Activated gamma-delta T cell treated with anti-CD3 and anti-CD28 coated beads, Interleukin-2, amount 50 U/mL, for 16 hours (primary cell): ENCODE measurements at regions not wholly inside any gene's neighbourhood (a gene's known extent, or its start where the extent isn't known, plus 50 kb on each side); places are given as distances from the start of the nearest gene placed in this dataset.

Experiments
- DNase-seq: peaks from one replicate; pipeline ENCODE4 v3.0.0-alpha.2; 2020; ENCODE audit warnings: low read depth

DNA sequence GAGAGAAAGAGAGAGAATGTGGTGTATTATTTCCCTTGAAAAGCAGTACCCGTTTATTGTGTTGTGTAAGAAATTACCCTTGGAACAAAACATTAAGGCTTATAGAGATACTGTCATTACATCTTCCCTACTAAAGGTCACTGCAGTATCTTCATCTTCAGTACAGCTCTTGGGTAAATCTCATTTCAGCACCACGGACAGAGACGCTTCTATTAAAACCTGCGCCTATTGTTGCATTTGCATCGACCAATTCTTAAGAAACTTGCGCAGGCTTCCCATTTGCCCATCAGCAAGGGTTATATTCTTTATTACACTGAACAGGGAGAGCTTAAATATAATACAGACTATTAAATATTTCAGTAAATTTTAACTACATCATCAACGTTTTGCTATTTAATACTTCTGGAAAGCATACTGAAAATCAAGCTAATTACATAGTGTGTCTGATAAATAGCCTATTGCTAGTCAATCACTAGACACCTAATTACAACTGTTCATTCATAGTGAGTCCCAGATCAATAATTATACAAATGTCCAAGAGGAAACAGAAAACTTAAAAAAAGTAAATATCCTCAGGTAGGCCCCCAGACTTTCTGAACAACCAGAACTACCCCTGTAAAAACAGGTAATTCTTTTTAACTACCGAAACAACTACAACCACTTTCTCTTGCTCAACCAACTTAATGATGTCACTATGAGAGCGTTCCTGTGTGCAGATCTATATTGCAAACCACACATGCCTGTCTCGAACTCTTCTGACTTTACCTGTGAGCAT is 350.6 kb downstream of the LIG4 start:
- DNase-seq: no peak

DNA sequence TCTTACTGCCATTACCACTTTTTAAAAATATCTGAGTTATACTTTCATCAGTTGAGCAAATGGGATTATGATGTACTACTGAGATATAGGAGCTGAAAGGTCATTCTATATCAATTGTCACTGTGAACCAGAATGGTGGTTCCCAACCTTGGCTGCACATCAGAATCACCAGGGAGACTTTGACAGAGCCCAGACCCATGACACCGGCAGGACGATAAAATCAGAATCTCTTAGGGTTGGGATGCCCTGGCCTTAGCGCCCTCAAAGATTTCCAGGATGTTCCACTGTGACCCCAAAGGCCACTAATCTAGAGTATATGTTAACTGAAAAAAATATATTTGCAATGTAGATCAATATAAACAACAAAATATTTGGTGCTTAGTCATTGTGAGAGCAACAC is 355.1 kb downstream of the LIG4 start:
- no peak for DNase-seq

GRCh38 chr13:107854880-107855279 is 360.5 kb downstream of the LIG4 start:
- no peak for DNase-seq

- DNase-seq: no peak
Measured at GRCh38 chr13:107852072-107852471, 363.3 kb downstream of the LIG4 start.

- no peak for DNase-seq
Measured at GRCh38 chr13:107851670-107852069, 363.7 kb downstream of the LIG4 start.

- no peak for DNase-seq
Measured at GRCh38 chr13:107847406-107847805, 367.9 kb downstream of the LIG4 start.

DNA sequence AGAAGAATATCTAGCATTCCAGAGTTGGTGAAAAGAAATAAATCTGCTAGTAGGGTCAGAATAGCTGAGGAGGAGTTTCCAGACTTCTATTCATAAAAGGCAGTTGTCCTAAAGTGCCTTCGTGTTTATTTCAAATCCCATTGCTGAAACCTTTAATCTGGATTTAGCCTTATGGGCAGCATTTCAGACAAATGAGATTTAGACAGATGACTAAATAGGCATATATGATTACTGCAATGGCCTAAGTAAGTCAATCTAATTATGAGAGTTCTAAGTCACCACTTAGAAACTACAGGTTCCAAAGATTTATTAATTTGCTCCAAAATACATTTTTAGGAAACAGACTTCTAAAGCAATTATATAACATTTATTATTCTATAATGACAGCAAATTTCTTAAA is 368.7 kb downstream of the LIG4 start:
- DNase-seq: no peak

- DNase-seq: no peak
Measured at GRCh38 chr13:107845911-107846310, 369.4 kb downstream of the LIG4 start.

DNA sequence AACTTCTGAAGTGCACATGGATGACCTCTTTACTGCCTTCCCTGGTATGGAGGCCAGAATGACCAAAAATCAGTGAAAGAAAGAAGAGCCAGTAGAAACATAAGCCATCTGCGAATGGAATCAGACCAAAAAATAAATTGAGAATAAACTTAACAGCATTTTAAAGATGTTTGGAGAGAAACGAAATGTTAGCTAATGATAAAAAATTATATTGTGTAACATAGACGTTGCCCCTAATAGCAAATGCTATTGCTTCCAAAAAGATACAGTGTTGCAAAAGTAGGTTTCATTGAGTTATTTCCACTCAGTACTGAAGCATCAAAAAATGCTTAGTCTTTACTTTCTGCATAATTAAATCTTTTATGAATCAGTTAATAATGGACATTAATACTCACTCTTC is 371.7 kb downstream of the LIG4 start:
- no peak for DNase-seq

DNA sequence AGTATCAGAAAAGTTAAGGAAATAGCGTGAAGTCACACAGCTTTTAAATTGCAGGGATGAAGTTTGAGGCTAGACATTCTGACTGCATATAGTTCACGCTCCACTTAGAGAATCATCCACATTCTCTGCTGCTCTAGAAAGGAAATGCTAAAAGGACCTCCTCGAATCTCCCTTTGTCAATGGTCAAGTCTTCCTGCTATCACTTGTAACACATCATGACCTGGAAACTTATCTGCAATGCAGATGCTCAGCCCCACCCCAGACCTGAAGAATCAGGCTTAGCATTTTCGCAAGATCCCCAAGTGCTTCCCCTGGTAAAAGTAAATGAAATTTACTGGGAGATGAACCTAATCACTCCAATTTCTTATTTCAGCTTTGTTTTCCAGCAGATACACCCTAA is 372.1 kb downstream of the LIG4 start:
- no peak for DNase-seq

GRCh38 chr13:107842562-107843180 is 372.7 kb downstream of the LIG4 start:
- no peak for DNase-seq

GRCh38 chr13:107838588-107839161 is 376.7 kb downstream of the LIG4 start:
- DNase-seq: no peak

DNA sequence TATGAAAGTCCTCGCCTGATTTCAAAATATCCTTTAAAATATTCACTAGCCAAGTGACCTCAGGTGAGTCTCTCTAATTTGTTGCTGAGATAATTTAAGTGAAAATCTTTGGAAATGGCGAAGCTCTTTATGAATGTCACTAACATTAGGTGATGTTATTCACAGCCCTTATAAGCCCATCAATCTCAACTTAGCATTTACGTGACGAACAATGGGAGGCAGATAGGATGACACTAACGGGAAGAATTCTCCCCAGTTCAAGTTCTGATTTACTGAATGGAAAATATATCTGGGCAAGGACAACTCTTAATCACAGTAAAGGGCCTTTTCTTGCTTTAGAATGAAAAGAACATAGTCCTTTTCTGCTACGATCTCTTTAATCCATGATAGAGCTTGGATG is 378.7 kb downstream of the LIG4 start:
- no peak for DNase-seq

DNA sequence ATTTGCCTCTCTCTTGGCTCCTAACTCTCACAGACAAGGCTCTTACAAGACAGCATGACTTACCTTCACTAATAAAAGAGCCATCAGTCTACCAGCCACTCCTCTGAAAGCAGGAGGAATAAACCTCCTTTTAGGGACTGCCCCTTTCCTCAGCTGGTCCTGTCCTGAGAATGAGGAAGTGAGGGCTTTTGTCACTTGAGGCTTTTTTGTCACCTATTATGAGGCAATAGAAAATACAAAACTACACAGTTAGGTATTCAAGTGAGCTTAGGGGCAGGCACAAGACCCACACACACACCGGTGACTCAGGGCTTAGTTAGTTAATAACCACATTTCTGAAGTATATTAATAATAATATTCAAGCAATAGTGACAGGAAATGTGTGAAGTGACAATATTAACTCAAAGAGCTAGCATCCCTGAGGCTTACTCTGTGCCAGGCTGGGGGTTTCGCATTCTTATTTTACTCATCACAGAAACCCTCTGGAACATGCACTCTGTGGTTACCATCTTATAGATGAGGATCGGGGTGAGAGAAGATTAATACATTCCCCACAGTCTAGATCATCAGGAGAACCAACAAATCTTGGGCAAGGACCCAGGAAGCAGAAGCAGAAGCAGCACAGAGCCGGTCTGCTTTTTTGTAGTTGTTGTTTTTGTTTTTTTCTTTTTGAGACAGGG is 379.9 kb downstream of the LIG4 start:
- no peak for DNase-seq

GRCh38 chr13:107834717-107835116 is 380.6 kb downstream of the LIG4 start:
- DNase-seq: no peak

GRCh38 chr13:107834281-107834680 is 381.1 kb downstream of the LIG4 start:
- DNase-seq: no peak

DNA sequence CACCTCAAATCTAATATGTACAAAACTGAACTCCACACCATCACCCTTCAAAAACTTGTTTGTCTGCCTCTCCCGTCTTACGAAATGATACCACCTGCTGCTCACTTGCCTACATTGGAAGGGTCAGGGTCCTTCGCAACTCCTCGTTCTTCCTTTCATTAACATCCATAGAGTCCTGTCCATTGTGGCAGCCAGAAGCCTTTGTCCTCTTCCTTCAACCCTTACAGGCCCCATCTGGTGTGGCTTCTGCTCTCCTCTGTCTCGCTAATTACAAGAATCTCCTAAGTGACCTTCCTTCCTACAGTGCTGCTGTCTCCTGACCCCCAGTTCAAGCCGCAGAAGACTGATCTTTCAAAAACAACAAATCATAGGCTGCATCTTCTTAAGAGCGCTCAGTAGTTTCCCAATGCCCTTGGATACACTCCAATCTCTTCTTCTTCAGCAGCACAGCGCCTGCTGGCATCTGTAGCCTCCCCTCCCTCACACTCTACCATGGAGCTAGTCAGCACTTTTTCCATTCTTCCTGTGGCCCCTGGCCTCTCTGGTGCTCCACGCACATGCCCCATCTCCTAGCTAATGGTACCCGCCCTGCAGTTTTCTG is 382.7 kb downstream of the LIG4 start:
- no peak for DNase-seq

DNA sequence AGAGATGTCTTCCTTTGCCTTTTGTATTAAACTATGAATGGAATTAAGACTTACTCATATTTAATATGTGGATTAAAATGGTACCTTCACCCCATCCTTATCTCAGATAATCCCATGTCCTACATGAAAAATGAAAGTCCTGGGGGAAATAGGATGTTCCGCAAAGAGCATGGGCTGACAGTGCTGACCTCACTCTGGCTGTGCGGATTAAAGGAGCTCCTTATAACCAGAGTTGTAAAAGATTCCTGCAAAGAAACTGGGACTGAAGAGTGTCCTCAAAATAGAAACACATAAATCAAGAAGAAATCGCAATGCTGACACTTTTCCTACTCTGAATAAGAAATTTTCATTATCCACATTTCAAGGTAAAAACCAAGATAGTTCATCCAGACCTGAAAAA is 384.5 kb downstream of the LIG4 start:
- no peak for DNase-seq

DNA sequence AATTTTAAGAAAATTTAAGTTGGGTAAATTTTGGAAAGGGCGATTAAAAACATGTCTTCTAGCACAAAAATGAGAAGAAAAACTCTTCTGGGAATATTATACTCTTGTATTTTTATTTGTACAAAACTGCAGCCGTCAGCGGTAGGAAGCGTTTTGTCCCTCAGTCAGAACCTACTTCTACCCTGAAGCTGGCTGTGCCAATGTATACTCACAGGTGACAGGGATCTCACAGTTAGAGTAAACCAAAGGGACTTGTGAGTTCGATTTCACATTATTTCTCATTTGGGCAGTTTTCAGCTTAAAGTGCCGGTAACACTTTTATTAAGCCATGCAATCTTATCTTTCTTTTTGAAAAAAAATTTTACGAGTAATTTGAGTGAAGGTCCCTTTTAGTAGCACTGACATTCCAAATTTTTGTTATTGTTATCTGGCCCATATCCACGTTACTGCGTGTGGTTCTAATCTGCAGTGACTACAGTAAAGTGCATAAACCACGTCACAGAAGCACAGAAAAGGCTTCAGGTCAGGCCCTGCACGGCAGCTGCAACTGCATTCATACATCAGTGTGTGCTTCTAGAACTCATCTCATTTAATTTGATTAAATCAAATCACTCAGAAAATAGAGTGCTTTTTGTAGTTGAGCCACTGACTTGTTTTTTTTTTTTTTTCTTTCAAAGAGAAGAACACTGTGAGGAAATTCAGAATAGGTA is 387.3 kb downstream of the LIG4 start:
- DNase-seq: no peak

GRCh38 chr13:107824635-107825034 is 390.7 kb downstream of the LIG4 start:
- no peak for DNase-seq

GRCh38 chr13:107822006-107822405 is 393.3 kb downstream of the LIG4 start:
- no peak for DNase-seq

- DNase-seq: no peak
Measured at GRCh38 chr13:107821492-107821891, 393.8 kb downstream of the LIG4 start.
